NCI-H1417 treated with DMSO at 0.1 percent for 48 hours (cell line): ENCODE measurements at regions not wholly inside any gene's neighbourhood (a gene's known extent, or its start where the extent isn't known, plus 50 kb on each side); places are given as distances from the start of the nearest gene placed in this dataset.
"Not testable (repeated sequence)": the region's sequence is repeated elsewhere in the genome, so short reads cannot be mapped to it uniquely, and the experiment has no call there.

Experiments
- DNase-seq: peaks from one replicate; lab custom pipeline; 2025; lab: John Stamatoyannopoulos, UW

GRCh38 chr18:77373730-77374445 is 124.2 kb downstream of the GALR1 start:
- no peak for DNase-seq

- DNase-seq = no peak
These were observed 124.8 kb downstream of the GALR1 start for GRCh38 chr18:77374446-77374805.

- DNase-seq = peak; percentile 11
These were observed 126.5 kb downstream of the GALR1 start for GRCh38 chr18:77376043-77376732.

GRCh38 chr18:77376733-77377094 is 127.1 kb downstream of the GALR1 start:
- DNase-seq = no peak

- no peak for DNase-seq
These were observed 128.2 kb downstream of the GALR1 start for GRCh38 chr18:77377813-77378212.

- no peak for DNase-seq
These were observed 130.4 kb downstream of the GALR1 start for GRCh38 chr18:77379976-77380509.

GRCh38 chr18:77380695-77381094 is 131.0 kb downstream of the GALR1 start:
- DNase-seq = no peak

GRCh38 chr18:77392321-77392720 is 142.7 kb downstream of the GALR1 start:
- DNase-seq = no peak

- DNase-seq = no peak
These were observed 143.9 kb downstream of the GALR1 start for GRCh38 chr18:77393519-77393918.

- no peak for DNase-seq
These were observed 146.3 kb downstream of the GALR1 start for GRCh38 chr18:77395953-77396352.

- no peak for DNase-seq
These were observed 147.4 kb downstream of the GALR1 start for GRCh38 chr18:77397056-77397455.

GRCh38 chr18:77397617-77398016 is 148.0 kb downstream of the GALR1 start:
- DNase-seq = no peak

- DNase-seq = no peak
These were observed 150.9 kb downstream of the GALR1 start for GRCh38 chr18:77400561-77400960.

- DNase-seq = no peak
These were observed 151.5 kb downstream of the GALR1 start for GRCh38 chr18:77401173-77401572.

- DNase-seq = no peak
These were observed 154.4 kb downstream of the GALR1 start for GRCh38 chr18:77403969-77404535.

GRCh38 chr18:77405096-77405495 is 155.4 kb downstream of the GALR1 start:
- DNase-seq = no peak

- no peak for DNase-seq
These were observed 158.1 kb downstream of the GALR1 start for GRCh38 chr18:77407733-77408132.

GRCh38 chr18:77421546-77421945 is 171.9 kb downstream of the GALR1 start:
- DNase-seq = not testable (repeated sequence)

GRCh38 chr18:77422974-77423867 is 173.6 kb downstream of the GALR1 start:
- DNase-seq = no peak

GRCh38 chr18:77433076-77433475 is 183.4 kb downstream of the GALR1 start:
- DNase-seq = no peak

GRCh38 chr18:77439888-77440287 is 190.2 kb downstream of the GALR1 start:
- no peak for DNase-seq

GRCh38 chr18:77442393-77442792 is 192.7 kb downstream of the GALR1 start:
- DNase-seq = no peak
